DMS114 treated with DMSO at 0.1 percent for 48 hours (cell line): ENCODE measurements at regions not wholly inside any gene's neighbourhood (a gene's known extent, or its start where the extent isn't known, plus 50 kb on each side); places are given as distances from the start of the nearest gene placed in this dataset.
"Not testable (repeated sequence)": the region's sequence is repeated elsewhere in the genome, so short reads cannot be mapped to it uniquely, and the experiment has no call there.

ENCODE experiments used
- DNase-seq: peaks from one replicate; lab custom pipeline; 2025; ENCODE audit not compliant: unreplicated experiment; lab: John Stamatoyannopoulos, UW

DNA sequence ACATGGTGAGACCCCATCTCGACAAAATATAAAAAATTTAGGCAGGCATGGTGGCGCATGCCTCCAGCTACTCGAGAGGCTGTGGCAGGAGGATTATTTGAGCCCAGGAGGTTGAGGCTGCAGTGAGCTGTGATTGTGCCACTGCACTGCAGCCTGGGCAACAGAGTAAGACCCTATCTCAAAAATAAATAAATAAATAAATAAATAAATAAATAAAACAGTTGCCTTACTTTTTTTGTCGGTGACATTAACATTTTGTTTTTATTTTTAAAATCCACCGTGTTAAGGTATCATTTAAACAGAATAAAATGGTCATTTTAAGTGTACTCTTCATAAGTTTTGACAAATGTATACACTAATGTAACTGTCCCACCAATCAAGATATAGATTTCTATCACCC, 57.0 kb downstream of the RASL11A start:
- no peak for DNase-seq

DNA sequence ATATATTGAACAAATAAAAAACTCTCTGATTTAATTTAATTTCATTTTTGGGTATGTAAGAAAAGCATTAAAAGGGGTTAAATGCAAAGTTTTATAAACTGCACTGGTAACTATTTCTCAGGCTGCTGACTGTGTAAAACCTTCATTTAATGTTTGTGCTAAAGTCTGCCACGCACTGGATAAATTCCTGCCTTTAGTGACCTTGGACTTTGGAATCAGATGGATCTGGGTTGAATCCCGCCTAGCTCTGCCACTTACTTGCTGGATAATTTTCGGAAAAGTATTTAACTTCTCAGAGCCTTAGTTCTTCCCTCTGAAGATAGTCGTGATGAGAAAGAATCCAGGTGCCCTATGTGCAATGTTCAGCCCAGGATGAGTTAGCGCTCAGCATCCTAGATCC, 58.6 kb downstream of the RASL11A start:
- DNase-seq: no peak

DNA sequence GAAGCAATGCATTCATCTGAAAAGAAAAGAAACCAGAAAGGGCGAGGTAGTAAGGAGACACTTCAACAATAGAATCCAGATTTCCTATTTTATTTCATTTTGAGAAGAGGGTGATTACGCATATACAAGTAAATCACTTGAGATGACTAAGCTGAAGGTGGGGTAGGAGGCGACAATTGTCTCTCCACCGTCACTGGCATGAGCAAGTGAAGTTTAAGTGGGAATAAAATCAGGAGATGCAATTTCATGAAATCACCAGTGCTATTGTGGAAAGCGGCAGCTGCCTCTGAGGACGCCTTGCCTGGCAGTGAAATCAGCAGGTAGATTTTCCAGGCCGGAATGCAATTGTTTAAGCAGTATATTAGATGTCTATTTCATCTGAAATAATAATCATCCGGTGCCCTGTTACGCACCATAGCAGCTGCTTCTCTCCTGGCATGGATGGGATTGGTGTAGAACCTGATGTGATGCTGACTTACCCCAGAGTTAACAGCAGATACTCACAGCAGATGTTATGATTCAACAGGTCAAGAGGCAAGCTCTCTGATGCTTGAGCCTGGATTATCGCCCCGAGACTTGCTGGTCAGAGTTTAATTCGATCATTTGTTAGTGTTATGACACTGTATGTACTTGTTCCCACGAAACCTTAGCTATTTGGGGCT, 64.3 kb downstream of the RASL11A start:
- no peak for DNase-seq

DNA sequence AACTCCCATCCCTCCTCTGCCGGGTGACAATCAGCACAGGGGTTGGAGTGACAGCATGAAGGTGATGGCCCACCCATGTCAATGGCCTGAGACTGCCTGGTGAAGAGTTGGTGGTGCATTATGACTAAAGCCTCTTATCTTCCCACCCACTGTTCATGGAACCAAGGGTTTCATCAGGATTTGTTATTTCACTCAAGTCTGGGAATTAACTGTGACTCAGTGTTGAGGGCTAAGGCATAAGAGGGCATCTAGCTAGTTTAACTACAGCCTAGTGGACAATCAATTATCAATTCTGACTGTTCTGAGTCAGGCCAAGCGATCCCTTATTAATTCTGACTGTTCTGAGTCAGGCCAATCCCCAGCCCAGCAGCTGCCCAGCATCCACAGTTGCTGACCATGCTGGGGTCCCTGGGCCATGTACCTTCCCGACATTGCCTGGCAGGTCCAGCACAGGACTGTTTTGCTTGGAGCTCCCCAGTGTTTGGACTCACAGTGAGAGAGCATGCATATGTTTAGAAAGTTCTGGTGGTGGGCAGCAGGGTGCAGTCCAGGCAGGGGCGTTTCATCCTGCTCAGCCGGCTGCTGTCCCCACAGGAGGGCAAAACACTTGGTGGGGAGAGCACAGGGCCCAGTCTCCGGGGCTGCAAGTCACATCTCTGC, 65.5 kb downstream of the RASL11A start:
- DNase-seq: no peak

DNA sequence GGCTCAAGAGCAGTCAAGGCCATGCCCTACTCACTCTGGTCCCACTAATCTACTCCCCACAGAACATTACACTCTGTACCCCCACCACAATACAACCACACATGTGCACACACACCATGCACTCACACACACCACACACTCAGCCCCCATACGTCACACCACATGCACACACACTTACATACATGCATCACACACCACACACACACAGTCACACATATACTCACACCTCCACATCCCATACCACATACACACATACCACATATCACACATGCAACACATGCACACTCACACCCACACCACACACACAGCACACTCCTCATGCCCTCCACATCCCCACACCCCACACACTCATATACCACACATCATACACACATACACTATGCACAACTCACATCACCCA, 67.6 kb downstream of the RASL11A start:
- no peak for DNase-seq

DNA sequence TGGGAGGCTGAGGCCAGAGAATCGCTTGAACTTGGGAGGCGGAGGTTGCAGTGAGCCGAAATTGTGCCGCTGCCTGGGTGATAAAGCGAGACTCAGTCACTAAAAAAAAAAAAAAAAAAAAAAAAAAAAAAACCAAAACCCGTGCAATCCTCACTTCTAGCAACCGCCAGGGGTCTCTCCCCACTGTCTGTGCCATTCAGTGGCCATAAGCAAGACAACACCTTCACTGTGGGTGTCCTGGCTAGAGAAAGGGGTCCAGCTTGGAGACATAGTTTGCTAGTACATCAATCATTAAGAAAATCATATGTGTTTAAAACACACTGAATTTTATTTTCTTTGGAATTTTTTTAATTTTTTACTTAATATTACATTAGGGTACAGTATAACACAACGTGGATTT, 68.2 kb downstream of the RASL11A start:
- DNase-seq: no peak

DNA sequence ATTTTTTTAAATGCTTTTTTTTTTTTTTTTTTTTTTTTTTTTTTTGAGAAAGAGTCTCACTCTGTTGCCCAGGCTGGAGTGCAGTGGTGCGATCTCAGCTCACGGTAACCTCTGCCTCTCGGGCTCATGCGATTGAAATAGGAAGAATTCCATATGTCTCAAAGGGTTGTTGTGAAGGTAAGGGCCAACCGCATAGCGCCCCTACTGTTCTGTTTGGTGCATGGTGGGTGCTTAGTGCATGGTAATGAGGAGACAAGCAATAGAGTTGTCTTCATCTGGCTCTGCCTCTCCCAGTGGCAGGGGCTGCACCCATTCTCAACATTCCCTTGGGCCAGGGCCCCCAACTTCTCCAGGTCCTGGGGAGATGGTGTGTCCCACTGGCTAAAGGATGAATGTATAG, 68.7 kb downstream of the RASL11A start:
- DNase-seq: no peak

DNA sequence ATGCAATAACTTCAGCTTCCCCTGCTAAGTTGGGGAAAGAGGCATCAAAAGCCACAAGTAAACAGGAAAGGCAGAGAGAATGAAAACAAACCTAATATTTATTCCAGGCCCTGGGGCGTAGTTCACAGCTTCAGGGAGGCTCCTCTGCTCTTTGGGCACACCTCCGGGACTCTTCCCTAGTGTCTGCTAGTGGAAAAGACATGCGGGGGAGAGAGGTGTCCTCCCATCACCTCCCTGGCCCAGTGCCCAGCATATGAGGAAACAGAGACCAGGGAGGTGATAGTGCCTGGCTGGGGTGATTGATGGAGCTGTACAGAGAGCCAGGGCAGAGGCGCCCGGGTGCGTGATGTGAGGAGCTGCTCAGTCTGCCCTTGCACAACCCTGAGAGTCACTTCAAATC, 71.0 kb downstream of the RASL11A start:
- DNase-seq: no peak

DNA sequence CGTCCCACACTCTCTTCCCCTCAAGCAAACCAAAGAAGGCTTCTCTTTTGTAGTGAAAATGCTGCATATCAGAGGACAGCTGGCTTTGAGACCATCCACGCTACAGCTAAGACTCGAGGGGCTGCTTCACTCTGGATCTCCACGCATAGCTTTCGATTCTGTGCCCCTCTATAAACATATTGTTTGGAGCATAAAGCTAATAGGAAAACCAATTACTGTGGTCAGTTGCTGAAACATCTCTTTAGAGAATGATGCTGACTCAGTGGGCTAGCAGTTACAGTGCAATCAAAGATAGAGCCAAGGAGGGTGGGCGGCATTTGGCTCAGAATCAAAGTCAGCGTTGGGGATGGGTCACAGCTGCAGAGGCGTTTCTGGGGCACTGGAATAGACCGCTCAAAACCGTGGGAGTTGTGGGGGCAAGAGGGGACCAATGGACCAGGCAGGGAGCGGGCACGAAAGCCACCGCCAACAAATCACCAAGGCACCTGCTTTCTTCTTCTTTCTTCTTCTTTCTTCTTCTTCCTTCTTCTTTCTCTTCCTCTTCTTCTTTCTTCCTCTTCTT, 76.7 kb downstream of the RASL11A start:
- no peak for DNase-seq

DNA sequence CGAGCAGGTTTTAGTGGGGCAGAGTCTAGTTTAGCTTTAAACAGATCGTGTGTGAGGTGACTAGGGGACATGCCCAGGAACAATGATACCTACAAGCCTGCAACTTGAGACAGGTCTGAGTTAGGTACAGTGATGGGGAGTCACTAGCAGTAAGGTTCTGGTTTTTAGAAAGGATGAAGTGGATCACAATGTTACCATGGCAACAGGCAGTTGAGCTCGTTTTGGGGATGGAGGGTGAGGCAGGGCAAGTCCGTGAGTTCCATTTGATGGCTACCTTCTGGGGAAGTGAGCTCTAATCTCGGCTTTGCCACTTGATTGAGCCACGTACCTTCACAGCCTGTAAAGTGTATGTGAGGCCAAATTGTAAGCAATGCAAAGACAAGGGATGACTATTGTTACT, 76.0 kb upstream of the GTF3A start:
- DNase-seq: no peak

DNA sequence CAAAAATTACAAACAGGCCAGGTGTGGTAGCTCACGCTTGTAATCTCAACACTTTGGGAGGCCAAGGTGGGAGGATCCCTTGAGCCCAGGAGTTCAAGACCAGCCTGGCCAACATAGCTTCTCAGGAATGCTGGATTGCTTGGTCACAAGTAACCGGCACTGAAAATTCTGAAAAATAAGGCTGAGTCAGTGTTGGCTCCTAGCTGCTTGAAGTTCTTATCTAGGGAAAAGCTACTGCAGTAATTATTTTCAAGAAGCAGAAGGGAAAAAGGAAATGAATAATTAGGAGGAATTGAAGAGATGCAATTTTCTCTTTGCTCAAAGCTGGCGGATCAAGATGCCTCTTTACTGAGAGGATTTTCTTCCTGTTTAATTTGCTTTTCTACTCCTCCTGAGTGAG, 75.0 kb upstream of the GTF3A start:
- DNase-seq: no peak

DNA sequence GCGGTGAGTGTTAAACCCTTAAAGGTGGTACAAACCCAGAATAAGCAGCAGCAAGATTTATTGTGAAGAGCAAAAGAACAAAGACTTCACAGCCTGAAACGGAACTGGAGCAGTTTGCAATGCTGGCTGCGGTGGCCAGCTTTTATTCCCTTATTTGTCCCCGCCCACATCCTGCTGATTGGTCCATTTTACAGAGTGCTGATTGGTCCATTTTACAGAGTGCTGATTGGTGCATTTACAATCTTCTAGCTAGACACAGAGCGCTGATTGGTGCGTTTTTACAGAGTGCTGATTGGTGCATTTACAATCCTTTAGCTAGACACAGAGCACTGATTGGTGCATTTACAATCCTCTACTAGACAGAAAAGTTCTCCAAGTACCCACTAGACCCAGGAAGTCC, 73.6 kb upstream of the GTF3A start:
- not testable (repeated sequence) for DNase-seq

DNA sequence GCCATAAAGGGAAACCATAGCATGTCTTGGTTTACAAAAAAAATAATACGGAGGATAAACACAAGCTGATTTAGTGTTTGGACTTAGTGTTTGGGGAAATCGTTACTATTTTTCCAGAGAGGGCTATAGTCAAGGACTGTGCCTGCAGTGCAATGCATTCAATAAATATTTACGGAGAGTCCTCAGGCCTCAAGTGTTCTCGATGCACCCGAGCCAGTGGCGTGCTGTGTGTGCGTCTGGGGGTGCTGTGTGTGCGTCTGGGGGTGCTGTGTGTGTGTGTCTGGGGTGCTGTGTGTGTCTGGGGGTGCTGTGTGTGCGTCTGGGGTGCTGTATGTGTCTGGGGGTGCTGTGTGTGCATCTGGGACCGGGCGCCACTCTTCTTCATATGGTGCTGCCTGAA, 71.7 kb upstream of the GTF3A start:
- no peak for DNase-seq

DNA sequence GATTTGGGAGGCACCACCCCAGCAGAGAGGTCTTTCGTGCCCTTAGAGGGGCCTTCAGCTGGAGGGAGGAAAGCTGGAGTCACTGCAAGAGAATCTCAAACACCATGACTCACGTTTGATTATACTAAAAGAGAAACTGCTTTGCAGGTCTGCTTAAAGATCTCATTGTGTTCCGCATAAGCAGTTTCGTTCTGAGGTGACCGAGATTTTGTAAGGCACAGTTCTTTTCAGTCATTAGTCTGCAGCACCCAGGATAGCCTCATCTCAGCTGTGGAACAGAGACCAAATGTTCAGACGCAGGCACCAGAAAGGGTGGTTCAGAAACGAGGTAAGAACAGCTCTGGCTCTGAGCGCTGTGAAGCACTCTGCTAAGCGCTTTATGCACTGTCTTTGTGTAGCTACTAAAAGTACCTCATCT, 71.2 kb upstream of the GTF3A start:
- no peak for DNase-seq

DNA sequence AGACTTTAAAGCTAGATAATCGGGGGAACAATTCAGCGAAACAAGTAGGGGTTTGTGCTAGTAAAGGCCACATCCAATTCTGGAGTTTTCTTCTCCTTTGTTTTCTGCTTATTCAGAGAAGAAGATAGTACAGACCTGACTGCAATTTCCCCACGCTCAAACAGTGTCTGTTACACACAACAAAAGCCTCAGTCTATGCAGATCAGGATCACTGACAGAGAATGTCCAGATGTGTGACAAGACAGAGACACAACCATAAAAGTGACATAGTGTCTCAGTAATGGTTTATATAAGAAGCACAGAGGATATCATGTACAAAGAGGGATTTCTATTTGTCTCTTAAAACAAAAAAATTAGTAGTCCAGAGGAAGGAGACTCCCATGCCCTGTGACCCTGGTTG, 70.7 kb upstream of the GTF3A start:
- DNase-seq: no peak

DNA sequence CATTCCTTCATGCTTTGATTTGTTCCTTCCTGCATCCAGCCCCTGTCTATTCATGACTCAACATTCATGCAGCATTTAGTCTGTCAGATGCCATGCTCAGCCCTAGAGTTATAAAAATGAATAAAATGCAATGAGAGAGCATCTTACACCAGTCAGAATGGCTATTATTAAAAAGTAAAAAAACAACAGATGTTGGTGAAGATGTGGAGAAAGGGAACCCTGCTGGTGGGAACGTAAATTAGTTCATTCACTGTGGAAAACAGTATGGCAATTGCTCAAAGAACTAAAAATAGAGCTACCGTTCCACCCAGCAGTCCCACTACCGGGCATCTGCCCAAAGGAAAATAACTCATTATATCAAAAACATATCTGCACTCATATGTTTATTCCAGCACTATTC, 70.0 kb upstream of the GTF3A start:
- no peak for DNase-seq

DNA sequence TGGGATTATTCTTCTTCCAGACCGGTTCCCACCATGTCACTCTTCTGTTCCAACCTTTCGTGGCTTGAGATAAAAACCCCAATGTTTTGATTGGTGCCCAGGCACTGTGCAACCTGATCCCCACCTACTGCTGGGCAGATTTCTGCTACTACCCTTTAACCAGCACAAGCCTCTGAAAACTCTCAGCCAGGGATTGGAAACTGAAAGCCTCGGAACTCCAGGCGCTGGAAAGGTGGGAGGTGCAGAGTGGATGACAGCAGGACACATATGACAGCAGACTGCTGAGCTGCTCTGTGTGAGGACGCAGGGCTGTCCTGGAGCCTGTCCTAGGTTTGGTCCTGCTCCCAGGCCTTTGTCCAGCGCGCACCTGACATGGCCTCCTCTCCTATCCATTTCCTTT, 68.5 kb upstream of the GTF3A start:
- no peak for DNase-seq

DNA sequence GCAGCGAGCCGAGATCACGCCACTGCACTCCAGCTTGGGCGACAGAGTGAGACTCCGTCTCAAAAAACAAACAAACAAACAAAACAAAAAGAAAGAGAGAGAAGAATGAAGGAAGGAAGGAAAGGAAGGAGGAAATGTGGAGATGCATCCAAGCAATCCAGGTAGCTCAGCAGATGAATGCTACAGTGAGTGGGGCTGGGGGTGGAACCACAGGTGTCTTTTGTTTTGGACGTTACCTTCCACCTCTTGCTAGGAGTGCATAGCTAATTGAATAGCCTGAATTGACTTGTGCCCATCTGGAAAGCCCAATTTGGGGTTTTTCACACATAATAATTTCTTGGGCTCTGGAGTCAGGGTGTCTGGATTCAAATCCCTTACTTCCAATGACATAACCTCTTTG, 66.0 kb upstream of the GTF3A start:
- no peak for DNase-seq

DNA sequence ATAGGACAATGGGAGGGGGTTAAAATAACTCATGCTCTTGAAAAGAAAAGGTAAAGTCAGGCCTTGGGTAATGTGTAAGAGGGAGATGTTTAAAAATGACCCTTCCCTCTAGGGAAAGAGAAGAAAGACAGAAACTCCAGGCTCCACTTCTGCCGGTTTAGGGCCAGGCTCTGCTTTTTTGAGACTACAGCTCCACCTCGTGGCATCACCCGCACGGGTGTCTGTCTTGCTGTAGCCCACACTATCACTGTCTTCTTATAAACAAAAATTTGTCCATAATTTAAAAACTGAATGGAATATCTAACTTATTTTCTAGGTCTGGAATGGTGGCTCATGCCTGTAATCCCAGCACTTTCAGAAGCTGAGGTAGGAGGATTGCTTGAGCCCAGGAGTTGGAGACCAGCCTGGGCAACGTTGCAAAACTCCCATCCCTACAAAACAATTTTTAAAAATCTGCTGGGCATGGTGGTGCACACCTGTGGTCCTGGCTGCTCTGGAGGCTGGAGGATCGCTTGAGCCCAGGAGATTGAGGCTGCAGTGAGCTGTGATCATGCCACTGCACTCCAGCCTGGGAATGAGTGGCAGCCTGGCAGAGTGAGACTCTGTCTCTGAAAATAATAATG, 65.1 kb upstream of the GTF3A start:
- peak; percentile 12 for DNase-seq

DNA sequence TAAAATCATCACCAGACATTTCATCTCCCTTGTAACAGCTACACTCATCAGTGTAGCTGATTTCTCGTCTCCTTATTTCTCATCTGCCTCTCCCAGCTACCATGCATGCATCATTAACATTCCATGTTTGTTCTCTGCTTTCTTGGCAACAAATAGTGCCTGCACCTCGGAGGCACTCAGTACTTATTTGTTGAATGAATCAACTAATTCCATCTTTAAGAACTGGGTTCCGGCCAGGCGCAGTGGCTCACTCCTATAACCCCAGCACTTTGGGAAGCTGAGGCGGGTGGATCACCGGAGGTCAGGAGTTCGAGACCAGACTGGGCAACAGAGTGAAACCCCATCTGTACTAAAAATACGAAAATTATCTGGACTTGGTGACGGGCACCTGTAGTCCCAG, 63.9 kb upstream of the GTF3A start:
- no peak for DNase-seq

DNA sequence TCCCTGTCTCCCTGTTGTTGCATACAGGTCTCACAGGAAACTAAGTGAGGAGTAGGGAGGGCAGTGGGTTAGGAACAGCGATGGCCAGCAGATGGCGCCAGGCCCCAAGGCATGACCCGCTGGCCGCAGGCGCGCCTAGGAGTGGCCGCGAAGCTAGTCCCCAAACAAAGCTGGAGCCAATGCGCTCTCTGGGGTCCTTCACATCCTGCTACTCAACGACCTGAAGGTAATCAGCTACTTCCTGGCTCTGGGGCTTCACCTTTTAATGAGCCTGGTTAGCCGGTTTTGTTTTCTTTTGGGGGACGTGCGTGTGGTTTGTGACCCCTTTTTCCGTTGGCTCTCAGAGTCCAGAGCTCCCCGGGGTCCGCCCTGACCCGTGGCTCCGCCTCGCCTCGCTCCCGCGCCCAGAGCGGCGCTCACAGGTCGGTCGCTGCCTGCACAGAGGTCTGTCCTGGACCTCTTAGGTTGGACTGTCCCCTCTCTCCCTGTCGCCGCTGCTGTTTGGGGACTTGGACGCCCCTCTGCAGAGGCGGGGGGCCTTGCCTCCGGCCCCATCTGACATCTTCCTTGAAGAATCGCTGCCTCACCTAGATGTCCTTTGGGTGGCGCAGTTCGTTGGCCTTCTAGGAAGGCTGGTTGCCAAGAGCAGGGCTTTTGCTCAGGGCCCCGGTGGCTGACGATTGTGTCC, 62.2 kb upstream of the GTF3A start:
- DNase-seq: peak; percentile 54

DNA sequence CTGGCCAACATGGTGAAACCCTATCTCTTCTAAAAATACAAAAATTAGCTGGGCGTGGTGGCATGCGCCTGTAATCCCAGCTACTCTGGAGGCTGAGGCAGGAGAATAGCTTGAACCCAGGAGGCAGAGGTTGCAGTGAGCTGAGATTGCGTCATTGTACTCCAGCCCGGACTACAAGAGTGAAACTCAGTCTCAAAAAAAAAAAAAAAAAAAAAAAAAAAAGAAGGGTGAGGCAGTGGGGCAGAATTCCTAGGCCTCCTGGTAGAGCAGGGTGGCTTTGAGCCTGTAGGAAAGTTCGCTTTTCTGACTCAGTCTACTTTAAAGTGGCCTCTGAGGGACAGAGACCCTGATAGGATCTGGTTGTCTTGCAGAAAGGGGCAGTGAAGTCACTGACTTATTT, 60.8 kb upstream of the GTF3A start:
- DNase-seq: not testable (repeated sequence)
